Activated naive CD4-positive, alpha-beta T cell treated with anti-CD3 and anti-CD28 coated beads, Interleukin-2, amount 50 U/mL, for 24 hours (primary cell): ENCODE measurements at regions not wholly inside any gene's neighbourhood (a gene's known extent, or its start where the extent isn't known, plus 50 kb on each side); places are given as distances from the start of the nearest gene placed in this dataset.
"Not testable (repeated sequence)": the region's sequence is repeated elsewhere in the genome, so short reads cannot be mapped to it uniquely, and the experiment has no call there.

ENCODE experiments used
- H3K27ac Mint-ChIP-seq: one replicate; pipeline ENCODE4 v1.8.0; 2021; ENCODE audit warnings: mild to moderate bottlenecking, mixed read lengths
- H3K27me3 Mint-ChIP-seq: one replicate; pipeline ENCODE4 v1.8.0; 2021; ENCODE audit warnings: mixed read lengths
- H3K36me3 Mint-ChIP-seq: one replicate; pipeline ENCODE4 v1.8.0; 2021; ENCODE audit warnings: mixed read lengths
- H3K4me1 Mint-ChIP-seq: one replicate; pipeline ENCODE4 v1.8.0; 2021; ENCODE audit warnings: mixed read lengths
- H3K4me3 Mint-ChIP-seq: one replicate; pipeline ENCODE4 v1.8.0; 2021; ENCODE audit warnings: mild to moderate bottlenecking, mixed read lengths
- H3K9me3 Mint-ChIP-seq: one replicate; pipeline ENCODE4 v1.8.0; 2021; ENCODE audit warnings: mixed read lengths

DNA sequence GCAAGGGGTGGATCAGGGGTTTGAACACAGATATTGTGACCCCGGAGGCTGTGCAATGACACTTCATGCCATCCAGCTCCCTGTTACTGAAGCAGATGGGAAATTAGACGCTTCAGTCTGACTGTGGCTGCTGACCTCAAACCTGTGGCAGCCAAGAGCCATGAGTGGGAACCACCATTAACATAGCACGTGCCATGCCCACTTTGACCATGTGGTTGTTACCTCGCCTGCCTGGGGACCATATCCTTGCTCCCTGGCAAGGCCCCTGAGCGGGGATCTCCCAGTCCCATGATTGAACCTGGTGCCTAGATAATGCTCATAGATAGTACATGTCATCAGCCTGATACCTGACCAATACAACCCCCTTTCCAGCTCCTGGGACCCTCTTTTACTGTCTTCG lies 68.9 kb downstream of the CYP26B1 start:
- H3K27me3 Mint-ChIP-seq = peaks cover 3% of the 10 kb centered on the region
- no peak overlapping the region for H3K4me3 Mint-ChIP-seq
- no peaks in the 10 kb centered on the region for H3K4me1 Mint-ChIP-seq
- no peak overlapping the region for H3K27ac Mint-ChIP-seq
- no peaks in the 10 kb centered on the region for H3K36me3 Mint-ChIP-seq
- H3K9me3 Mint-ChIP-seq = peaks cover 18% of the 10 kb centered on the region

DNA sequence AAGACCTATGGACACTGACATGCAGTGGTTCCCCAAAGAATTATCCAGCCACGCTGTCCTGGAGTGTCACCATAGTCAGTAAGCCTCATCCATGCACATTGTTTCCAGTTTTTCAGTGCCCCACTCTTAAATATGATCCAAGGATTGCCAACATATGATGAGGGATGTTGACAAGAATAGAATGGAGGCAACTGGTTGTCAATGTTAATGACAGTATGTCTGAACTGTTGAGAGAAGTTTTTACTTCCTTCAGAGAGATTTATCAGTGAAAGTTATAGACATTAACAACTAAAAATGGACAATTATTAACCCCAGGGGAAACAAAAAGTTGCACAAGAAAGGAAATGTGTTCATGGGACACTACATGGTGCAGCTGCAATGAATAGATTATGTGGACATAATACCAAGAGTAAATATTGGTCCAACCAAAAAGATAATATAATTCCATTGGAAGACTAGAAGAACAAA lies 69.9 kb downstream of the CYP26B1 start:
- Mint-ChIP-seq H3K4me3 (no peak overlapping the region), H3K4me1 (no peaks in the 10 kb centered on the region), H3K27ac (no peak overlapping the region), H3K36me3 (no peaks in the 10 kb centered on the region), H3K9me3 (peaks cover 25% of the 10 kb centered on the region), H3K27me3 (peaks cover 1% of the 10 kb centered on the region)

DNA sequence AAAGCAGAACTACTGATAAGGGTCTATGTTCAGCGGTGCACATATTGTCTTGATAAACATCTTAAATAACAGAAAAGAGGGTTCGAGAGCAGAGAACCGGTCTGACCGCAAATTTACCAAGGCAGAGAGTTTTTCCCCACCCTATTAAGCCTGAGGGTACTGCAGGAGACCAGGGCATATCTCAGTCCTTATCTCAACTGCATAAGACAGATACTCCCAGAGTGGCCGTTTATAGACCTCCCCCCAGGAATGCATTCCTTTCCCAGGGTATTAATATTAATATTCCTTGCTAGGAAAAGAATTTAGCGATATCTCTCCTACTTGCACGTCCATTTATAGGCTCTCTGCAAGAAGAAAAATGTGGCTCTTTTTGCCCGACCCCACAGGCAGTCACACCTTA lies 74.3 kb downstream of the CYP26B1 start:
- H3K36me3 Mint-ChIP-seq, H3K4me3 Mint-ChIP-seq, H3K27ac Mint-ChIP-seq, H3K4me1 Mint-ChIP-seq, H3K27me3 Mint-ChIP-seq: not testable (repeated sequence)
- H3K9me3 Mint-ChIP-seq = peaks cover 25% of the 10 kb centered on the region

DNA sequence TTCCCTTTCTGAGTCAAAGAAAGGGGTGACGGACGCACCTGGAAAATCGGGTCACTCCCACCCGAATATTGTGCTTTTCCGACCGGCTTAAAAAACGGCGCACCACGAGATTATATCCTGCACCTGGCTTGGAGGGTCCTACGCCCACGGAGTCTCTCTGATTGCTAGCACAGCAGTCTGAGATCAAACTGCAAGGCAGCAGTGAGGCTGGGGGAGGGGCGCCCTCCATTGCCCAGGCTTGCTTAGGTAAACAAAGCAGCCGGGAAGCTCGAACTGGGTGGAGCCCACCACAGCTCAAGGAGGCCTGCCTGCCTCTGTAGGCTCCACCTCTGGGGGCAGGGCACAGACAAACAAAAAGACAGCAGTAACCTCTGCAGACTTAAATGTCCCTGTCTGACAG lies 83.5 kb downstream of the CYP26B1 start:
- not testable (repeated sequence) for H3K9me3 Mint-ChIP-seq, H3K4me1 Mint-ChIP-seq, H3K4me3 Mint-ChIP-seq, H3K27ac Mint-ChIP-seq, H3K36me3 Mint-ChIP-seq, H3K27me3 Mint-ChIP-seq

DNA sequence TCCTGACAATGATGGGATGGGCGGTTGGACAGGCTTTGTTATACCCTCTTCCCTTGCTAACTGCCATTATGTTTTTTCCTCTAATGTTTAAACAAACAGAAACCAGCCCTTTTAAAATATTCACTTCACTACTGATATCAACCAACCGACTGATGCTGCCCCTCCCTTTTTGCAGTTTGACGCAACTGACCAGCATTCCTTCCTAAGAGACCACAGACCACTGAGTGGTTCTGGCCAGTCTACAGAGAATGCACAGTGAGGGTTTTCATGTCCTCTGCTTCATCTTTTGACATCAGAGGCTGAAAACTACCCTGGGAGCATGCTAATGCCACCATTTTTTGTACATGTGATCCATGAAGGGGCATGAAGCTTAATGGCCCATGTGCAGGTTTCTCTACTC lies 85.3 kb downstream of the CYP26B1 start:
- no peaks in the 10 kb centered on the region for H3K36me3 Mint-ChIP-seq
- peaks cover 3% of the 10 kb centered on the region for H3K9me3 Mint-ChIP-seq
- H3K4me1 Mint-ChIP-seq = no peaks in the 10 kb centered on the region
- H3K4me3 Mint-ChIP-seq = no peak overlapping the region
- H3K27ac Mint-ChIP-seq = no peak overlapping the region
- H3K27me3 Mint-ChIP-seq = peaks cover 10% of the 10 kb centered on the region

DNA sequence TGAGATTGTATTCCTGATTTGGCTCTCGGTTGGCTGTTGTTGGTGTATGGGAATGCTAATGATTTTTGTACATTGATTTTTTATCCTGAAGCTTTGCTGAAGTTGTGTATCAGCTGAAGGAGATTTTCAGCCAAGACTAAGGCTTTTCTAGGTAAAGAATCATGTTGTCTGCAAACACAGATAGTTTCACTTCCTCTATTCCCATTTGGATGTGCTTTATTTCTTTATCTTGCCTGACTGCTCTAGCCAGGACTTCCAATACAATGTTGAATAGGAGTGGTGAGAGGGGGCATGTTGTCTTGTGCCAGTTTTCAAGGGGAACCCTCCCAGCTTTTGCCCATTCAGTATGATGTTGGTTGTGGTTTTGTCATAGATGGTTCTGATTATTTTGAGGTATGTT lies 90.4 kb downstream of the CYP26B1 start:
- Mint-ChIP-seq H3K4me1 (no peaks in the 10 kb centered on the region), H3K4me3 (no peak overlapping the region), H3K9me3 (peaks cover 9% of the 10 kb centered on the region), H3K36me3 (no peaks in the 10 kb centered on the region), H3K27me3 (peaks cover 7% of the 10 kb centered on the region), H3K27ac (no peak overlapping the region)

DNA sequence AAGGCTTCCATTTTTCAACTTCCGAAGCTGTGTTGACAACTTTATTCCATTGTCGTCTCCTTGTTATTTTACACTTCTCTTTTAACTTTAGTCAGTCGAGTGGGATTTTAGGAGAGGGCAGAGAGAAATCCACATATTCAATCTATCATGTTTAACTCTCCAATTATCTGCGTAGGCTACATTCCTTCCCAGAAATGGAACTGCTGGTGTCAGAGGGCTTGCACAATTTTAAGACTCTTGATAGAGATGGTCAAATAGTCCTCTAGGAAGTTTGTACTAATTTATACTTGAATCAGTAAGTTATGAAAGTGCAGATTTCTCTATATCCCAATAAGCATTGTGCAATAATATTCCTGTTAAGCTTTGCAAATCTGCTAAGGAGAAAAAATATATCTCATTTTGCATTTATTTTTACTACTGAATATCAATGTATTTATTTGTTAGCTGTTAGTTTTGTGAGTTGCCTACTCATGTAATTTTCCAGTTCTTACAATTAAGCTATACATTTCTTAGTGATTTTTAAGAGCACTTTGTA lies 95.6 kb downstream of the CYP26B1 start:
- Mint-ChIP-seq H3K9me3 (peaks cover 16% of the 10 kb centered on the region), H3K36me3 (peaks cover 4% of the 10 kb centered on the region), H3K4me1 (no peaks in the 10 kb centered on the region), H3K4me3 (no peak overlapping the region), H3K27me3 (peaks cover 5% of the 10 kb centered on the region), H3K27ac (no peak overlapping the region)

DNA sequence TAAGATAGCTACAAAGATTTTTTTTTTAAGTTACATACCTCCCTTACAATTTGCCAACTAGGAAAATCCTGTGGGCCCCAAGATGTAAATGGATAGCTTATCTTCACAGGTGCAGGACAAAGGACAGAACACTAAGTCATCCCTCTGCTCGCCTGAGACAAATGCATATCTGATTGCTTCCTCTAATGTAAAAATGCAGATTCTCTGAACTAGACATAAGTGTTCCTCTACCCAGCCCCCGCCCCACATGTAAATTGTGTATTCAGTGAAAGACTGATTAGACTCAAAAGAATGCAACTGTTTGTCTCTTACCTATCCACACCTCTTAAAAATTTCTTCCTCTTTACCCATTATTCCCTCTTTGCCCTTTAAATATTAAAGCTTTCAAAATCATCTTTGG lies 96.5 kb downstream of the CYP26B1 start:
- Mint-ChIP-seq H3K27ac (no peak overlapping the region), H3K4me1 (no peaks in the 10 kb centered on the region), H3K36me3 (peaks cover 4% of the 10 kb centered on the region), H3K9me3 (peaks cover 17% of the 10 kb centered on the region), H3K27me3 (peaks cover 5% of the 10 kb centered on the region), H3K4me3 (no peak overlapping the region)

DNA sequence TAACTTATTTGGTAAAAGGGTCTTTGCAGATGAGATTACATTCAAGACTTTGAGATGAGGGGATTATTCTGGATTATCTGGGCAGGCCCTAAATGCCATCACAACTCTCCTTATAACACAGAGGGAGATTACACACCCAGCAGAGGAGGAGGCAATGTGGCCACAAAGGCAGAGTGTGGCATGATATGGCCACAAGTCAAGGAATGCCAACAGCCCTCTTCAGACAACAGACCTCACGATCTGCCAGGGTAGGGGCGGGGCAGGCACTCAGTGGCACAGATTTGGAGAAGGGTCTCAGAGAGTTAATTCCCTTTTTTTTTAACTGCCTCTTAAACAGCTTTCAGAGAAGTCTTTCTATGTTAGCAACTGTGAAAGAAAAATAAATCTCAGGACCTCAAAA lies 96.9 kb downstream of the CYP26B1 start:
- Mint-ChIP-seq H3K4me1 (no peaks in the 10 kb centered on the region), H3K4me3 (no peak overlapping the region), H3K9me3 (peaks cover 16% of the 10 kb centered on the region), H3K27ac (no peak overlapping the region), H3K27me3 (peaks cover 5% of the 10 kb centered on the region), H3K36me3 (peaks cover 4% of the 10 kb centered on the region)

DNA sequence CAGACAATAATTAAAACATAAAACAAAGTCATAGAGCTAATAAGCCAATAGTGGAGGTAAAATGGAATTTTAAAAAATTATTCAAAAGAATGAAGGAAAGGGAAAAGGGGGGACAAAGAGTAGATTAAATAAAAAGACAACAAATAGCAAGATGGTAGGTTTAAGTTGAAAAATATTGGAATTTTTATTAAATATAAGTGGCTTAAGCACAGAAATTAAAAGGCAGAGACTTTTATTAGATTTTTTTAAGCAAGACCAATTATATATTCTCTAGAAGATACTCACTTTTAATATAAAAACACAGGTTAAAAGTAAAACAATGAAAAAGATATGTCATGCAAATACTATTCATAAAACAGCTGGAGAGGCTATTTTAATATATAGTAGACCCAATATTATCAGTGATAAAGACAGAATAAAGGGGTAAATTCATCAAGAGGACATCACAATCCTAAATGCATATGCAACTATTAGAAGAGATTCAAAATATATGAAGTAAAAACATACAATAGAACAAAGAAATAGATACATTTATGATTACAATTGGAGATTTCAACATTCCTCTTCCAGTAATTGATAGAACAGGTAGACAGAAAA lies 98.7 kb downstream of the CYP26B1 start:
- Mint-ChIP-seq H3K9me3 (peaks cover 22% of the 10 kb centered on the region), H3K4me1 (no peaks in the 10 kb centered on the region), H3K27ac (no peak overlapping the region), H3K27me3 (peaks cover 5% of the 10 kb centered on the region), H3K4me3 (no peak overlapping the region), H3K36me3 (peaks cover 4% of the 10 kb centered on the region)

DNA sequence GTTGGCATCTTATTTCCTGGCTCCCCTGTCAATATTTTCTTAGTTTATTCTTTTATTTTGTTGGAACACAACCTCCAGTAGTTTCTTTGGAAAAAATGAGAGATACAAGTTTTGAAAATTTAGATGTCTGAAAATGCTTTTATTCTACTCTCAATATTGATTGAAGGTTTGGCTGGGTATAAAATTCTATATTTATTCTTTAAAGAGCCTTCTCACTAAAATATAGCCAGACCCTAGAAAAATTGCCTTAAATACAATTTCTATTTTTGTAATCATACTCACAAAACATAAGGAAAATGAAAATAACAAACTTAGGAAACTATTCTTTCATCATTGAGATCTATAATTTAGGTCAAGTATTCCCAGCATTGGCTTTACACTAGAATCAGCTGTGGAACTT lies 103.7 kb downstream of the CYP26B1 start:
- Mint-ChIP-seq H3K4me1 (no peaks in the 10 kb centered on the region), H3K36me3 (peaks cover 4% of the 10 kb centered on the region), H3K9me3 (peaks cover 25% of the 10 kb centered on the region), H3K27ac (no peak overlapping the region), H3K4me3 (no peak overlapping the region), H3K27me3 (peaks cover 5% of the 10 kb centered on the region)

DNA sequence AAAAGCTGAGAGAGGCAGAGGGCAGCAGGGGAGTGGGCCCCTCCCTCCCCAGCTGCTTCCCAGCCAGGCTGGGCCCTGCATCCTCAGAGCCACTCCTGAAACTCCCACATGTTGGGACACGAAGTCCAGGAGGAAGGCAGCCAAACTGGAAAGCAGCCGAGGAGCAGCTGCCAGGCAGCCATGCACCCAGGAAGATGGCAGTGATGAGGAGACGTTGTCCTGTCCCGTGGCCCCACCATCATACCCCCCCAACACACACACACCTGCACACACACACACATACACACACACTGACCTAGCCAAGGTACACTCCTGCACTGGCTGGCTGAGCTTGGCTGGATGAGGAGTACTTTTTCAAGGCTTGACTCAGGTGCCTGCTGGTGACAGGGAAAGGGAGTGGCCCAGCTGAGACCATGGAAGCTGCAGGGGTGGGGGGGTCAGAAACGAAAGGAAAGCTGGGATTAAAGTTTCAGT lies 106.0 kb downstream of the CYP26B1 start:
- H3K4me3 Mint-ChIP-seq = no peak overlapping the region
- no peaks in the 10 kb centered on the region for H3K36me3 Mint-ChIP-seq
- H3K4me1 Mint-ChIP-seq = no peaks in the 10 kb centered on the region
- H3K27me3 Mint-ChIP-seq = no peaks in the 10 kb centered on the region
- H3K27ac Mint-ChIP-seq = no peak overlapping the region
- peaks cover 17% of the 10 kb centered on the region for H3K9me3 Mint-ChIP-seq

DNA sequence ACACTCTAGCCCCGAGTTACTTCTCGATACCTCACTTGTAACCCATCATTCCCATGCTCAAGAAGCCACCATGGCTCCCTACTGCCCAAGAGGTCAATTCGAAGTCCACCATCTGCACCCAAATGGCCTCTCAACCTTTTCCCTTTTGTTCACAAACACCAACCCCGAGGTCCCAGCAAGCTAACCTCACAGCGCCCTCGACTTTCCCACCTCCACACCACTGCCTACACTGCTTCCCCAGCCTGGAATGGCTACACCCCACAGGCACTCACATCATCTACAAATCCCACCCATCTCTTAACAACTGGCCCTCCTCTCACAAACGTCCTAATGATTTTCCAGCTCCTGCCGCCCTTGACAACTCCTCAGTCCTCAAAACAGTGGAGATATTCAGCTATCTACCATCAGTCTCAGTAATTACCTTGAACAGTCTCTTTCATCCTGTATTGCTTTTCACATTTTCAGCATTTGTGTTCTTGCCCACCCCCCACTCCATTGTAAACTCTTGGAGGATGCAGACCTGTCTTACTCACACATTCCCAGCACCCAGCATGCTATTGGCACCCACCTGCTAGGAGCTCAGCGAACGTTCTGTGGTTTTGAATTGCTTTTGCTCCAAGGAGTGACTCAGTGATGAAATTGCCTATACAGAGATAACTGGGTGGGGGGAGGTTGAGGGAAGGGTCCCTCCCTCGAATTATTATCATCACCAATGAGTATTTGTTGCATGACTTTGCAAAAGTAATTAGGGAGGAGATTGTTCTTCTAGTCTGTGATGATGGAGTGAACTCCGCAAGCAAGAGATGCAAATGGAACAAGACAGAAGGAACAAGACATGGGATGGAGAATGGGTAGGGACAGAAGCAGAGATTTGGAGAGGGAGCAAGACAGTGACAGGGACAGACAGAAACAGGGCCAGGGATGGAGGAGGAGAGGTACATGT lies 106.8 kb downstream of the CYP26B1 start:
- Mint-ChIP-seq H3K4me1 (no peaks in the 10 kb centered on the region), H3K27ac (no peak overlapping the region), H3K36me3 (no peaks in the 10 kb centered on the region), H3K9me3 (peaks cover 11% of the 10 kb centered on the region), H3K4me3 (no peak overlapping the region), H3K27me3 (no peaks in the 10 kb centered on the region)

DNA sequence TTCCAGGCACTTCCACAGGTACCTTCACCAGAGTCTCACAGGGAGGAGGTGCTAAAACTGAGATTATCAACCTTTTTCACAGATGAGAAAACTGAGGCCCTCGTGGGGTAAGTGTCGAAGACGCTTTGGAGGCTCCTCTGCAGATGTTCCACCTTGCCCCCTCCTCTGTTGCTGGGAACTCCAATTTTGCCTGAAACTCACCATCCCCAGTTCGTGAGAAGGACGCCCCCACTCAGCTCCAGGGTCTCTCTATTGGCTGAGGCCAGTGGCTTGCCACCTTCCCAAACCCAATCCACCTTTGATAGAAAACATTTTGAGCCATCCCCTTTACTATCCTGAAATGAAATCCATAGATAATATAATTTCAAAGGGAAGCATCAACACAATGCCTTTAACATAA lies 109.1 kb downstream of the CYP26B1 start:
- Mint-ChIP-seq H3K27ac (no peak overlapping the region), H3K4me1 (no peaks in the 10 kb centered on the region), H3K9me3 (peaks cover 2% of the 10 kb centered on the region), H3K4me3 (no peak overlapping the region), H3K27me3 (no peaks in the 10 kb centered on the region), H3K36me3 (no peaks in the 10 kb centered on the region)

DNA sequence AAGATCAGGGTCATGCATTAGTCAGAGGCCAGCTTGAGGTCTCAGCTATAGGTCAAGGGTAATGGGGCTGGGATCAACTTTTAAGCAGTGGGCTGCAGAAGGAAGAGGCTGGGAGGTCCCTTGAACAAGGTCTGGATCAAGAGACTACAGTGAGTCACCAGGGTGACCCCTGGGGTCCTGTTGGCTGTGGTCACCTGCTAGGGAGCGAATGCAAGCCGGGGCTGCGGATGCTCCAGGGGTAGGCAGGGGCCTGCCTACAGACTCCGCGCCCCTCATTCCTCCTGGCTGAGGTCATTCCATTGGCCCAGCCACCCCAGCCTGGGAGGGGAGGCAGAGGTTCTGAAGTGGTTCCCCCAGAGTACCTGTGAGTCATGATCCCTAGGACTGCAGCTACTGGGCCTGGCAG lies 110.4 kb downstream of the CYP26B1 start:
- no peaks in the 10 kb centered on the region for H3K36me3 Mint-ChIP-seq
- H3K4me3 Mint-ChIP-seq = no peak overlapping the region
- no peak overlapping the region for H3K27ac Mint-ChIP-seq
- H3K27me3 Mint-ChIP-seq = no peaks in the 10 kb centered on the region
- H3K4me1 Mint-ChIP-seq = no peaks in the 10 kb centered on the region
- no peaks in the 10 kb centered on the region for H3K9me3 Mint-ChIP-seq

DNA sequence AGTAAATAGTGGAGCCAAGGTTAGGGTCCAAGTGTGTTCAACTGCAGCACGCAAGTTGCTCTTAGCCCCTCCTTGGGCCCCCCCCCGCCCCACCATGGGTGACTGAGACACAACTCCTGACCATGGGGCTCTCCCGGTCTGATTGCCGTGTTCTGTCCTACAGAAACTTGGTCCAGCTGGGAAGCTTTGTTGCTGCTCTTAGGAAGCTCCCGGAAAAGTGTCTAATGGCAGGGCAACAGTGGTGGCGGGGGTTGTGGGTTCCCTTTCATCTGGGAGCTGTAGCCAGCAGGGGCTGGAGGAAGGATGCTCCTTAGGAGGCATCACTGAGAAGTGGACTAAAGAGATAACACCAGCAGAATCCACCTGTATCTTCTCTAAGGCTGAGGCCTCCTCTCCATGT lies 111.1 kb downstream of the CYP26B1 start:
- Mint-ChIP-seq H3K27me3 (peaks cover 1% of the 10 kb centered on the region), H3K4me1 (no peaks in the 10 kb centered on the region), H3K9me3 (no peaks in the 10 kb centered on the region), H3K36me3 (no peaks in the 10 kb centered on the region), H3K27ac (no peak overlapping the region), H3K4me3 (no peak overlapping the region)
